ENCODE measurements at regions not wholly inside any gene's neighbourhood (a gene's known extent, or its start where the extent isn't known, plus 50 kb on each side); places are given as distances from the start of the nearest gene placed in this dataset.
A peak's percentile ranks its signal among the peaks of the same experiment; 100 is the strongest.

DNA sequence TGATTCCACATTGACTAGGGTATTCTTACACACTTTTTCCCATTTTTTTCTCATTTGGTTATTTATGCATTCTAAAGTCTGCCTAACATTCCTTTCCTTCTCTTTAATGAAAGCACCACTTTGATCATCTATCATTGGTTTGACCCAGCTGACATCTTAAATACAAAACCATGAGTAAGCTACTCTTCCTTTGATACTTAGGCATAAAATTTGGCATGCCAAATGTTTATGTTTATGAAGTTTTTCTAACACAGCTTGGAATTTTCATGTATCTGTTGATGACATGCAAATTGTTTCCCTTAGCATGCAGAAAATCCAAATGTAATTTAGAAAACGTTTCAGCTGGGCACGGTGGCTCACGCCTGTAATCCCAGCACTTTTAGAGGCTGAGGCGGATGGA, 534.9 kb downstream of the QKI start:
- DNase-seq (ENCODE audit: missing footprints) (no peak), ATAC-seq (no peak)
- intact Hi-C loops (cut with DNase I), result no loop called here

DNA sequence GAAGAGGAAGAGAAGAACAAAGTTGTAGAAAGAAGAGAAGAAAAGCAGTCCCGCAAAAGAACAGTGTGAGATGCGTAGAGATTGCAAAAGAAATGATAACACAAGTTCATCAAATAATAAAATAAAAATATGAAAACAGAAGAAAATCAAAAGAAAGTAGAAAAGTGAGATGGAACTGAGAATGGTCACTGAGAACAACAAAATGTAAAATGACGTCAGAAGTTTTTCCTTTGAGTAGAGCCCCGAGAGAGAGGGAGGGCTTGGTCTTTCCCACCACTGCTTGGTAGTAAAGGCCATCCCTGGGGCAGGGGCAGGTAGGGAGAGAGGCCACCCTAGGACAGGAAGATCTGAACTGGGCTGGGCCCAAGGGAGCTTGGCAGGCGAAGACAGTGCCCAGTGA, 533.7 kb downstream of the QKI start:
- ATAC-seq (no peak), DNase-seq (ENCODE audit: missing footprints) (no peak)
- intact Hi-C loops (cut with DNase I), result no loop called here

DNA sequence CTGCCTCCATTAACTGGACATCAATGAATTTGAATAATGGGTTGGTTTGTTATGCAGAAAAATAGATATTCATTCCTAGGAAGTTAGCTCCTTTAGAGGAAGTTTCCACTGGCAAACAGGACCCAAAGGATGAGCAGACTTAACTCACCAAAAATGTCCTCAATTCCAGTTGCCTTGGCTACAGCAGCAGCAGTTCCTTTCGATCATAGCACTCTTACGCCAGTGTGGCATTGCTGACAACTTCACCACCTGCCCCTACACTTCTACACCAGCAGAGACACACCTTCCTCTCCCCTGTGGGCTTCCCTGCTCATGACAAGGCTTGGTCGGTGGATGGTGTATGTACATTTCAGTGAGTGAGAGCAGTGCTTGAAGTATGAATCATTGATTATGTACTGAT, 532.8 kb downstream of the QKI start:
- no peak for ATAC-seq
- intact Hi-C loops (cut with DNase I), result no loop called here
- DNase-seq (ENCODE audit: missing footprints), result no peak

DNA sequence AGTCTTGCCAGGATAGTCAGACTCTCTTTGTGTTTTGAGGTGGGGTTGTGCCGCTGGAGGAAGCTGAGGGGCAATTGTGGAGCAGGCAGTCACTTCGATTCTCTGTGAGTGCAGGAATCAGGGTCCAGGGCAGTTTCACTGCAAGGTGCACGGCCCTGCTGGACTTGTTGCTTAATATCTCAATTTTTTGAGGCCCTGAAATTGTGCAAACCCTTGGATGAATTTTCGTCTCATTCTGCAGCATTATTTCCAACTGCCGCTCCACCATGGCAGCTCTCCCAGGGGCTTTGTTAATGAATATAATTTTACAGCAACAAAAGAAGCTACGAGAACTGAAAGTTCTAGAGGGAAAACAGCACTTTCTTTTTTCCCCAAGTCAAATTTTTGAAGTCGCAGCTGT, 531.9 kb downstream of the QKI start:
- intact Hi-C loops (cut with DNase I), result no loop called here
- DNase-seq (ENCODE audit: missing footprints) (no peak), ATAC-seq (peak; percentile 51)

DNA sequence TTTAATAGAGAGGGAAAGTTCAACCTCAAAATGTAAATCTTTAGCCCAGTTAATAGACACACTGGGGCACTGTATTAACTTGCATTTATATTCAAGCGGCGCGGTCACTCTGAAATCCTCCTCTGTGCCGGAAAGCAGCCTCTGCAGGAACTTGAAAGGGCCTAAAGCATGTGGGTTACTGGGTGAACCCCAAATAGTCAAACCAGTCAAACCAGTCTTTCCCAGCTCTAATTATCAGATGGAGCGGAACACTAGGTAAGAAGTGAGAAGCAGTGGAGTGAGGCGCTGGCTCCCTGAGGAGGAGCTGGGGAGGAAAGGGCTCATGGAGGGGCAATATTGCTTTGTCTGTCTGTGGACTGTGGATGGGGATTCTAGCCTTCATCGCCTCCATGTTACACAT, 531.3 kb downstream of the QKI start:
- ATAC-seq (no peak), DNase-seq (ENCODE audit: missing footprints) (no peak)
- intact Hi-C loops (cut with DNase I), result no loop called here

DNA sequence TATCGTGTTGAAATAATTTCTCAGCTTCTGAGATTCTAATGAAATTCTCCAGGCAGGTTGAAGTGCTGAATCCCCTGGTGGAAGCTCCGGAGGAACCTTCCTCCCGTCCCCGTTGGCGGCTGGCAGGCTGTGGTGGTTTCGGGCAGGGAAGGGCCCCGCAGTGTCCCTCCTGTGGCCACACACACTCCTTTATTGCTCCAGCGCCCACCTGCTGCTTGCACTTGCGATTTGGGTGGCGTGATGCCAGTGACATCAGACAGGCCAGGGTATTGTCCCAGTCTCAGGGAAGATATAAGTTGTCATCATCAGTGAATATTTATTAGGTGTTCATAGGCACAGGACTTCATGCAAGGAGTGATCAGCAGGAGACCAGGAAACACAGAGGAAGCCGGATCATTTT, 530.4 kb downstream of the QKI start:
- DNase-seq (ENCODE audit: missing footprints) (no peak), ATAC-seq (no peak)
- intact Hi-C loops (cut with DNase I), result loop anchor here (5.0 kb wide), 1 partner anchor 233 kb away; no protein-coding TSS in a partner anchor

DNA sequence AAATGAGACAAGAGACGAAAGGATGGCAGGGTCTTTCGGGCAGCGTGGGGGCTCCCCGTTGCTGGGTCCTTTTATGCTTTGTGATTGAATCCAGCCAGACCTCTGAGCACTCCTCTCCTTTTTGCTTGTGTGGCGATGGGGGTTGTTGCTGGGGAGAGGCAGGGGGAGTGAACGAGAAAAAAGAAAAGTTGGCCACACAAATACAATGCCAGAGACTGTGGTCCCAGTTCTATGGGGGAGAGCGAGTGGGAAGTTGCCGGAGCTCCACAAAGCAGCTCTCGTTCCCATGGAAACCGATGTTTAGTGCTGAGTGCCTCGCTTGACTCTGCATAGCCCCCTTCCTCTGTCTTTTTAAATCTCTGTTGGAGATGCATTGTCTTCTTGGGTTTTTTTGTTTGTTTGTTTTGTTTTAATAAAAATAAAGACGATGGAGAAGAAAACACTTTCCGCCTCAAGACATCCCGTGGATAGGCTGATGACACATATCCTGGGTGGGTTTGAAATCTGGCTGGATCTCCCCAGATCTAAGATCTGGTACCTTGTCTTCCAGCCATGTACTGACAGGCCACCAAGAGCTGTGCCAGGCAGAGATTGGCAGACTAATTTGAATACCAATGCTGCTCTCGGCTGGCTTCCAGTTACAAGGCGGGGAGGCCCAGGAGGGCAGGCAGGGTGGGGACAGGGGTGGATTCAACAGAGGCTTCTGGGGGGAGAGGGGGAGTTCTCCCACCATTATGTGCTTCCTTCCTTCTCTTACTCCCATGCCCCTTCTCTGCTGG, 529.3 kb downstream of the QKI start:
- intact Hi-C loops (cut with DNase I), result loop anchor here (5.0 kb wide), 1 partner anchor 231 kb away; no protein-coding TSS in a partner anchor
- ATAC-seq, result peak; percentile 56
- no peak for DNase-seq (ENCODE audit: missing footprints)

DNA sequence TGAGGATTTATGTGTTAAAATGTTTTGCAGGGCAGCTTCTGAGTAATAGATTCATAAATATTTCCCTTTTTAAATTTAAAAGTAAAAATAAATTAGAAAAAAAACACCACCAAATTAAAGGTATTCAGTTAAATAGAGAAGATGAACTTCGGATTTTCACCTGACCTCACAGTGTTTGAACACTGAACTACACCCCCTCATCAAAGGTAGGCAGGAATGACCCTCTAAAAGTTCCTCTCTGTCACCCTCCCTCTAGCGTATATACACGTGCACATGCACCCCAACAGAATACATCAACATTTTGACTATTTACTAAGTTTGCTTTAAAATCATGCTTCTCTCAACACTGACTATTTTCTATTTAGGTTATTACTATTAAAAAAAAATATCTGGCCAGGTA, 528.3 kb downstream of the QKI start:
- DNase-seq (ENCODE audit: missing footprints), result no peak
- no peak for ATAC-seq
- intact Hi-C loops (cut with DNase I), result loop anchor here (5.0 kb wide), 1 partner anchor 230 kb away; no protein-coding TSS in a partner anchor

DNA sequence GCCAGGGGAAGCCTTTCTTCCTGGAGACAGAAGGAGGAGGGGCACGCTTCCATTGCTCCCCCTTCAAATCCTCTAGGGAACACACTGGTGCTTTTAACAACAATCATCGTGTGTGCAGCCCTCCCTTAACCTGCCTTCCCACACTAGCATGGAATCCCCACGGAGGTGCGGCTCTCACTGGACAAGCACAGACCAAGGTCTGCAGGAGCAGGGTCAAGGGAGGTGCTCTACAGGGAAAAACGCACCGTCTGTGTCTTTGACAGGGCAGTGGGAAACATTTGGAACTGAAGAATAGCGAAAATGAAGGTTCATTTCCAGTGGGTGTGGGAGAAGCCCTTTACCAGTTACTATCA, 527.1 kb downstream of the QKI start:
- ATAC-seq, result peak; percentile 38
- no peak for DNase-seq (ENCODE audit: missing footprints)
- intact Hi-C loops (cut with DNase I), result loop anchor here (5.0 kb wide), 1 partner anchor 229 kb away; no protein-coding TSS in a partner anchor

DNA sequence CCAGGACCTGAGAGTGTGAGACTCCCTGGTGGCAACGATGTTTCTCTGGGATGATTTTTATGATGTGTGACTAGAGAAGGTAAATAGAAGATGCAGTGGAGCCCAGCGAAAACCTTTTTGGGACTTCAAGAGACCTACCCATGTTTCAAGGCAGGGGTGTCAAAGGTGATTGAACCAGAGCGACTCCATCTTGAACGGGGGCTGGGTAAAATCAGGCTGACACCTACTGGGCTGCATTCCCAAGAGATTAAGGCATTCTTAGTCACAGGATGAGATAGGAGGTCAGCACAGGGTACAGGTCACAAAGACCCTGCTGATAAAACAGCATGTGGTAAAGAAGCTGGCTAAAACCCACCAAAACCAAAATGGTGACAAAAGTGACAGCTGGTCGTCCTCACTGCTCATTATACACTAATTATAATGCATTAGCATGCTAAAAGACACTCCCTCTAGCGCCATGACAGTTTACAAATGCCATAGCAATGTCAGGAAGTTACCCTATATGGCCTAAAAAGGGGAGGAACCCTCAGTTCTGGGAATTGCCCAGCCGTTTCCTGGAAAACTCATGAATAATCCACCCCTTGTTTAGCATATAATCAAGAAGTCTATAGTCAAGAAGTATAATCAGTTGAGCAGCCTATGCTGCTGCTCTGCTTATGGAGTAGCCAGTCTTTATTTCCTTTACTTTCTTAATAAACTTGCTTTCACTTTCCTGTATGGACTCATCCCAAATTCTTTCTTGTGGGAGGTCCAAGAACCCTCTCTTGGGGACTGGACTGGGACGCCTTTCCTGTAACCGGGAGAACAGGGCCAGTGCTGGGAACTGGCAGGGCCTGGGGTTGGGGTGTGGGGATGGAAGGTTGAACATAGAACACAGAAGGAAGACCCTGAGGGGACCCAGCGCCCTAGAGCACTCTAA, 526.4 kb downstream of the QKI start:
- intact Hi-C loops (cut with DNase I), result loop anchor here (5.0 kb wide), 1 partner anchor 229 kb away; no protein-coding TSS in a partner anchor
- DNase-seq (ENCODE audit: missing footprints) (peak; percentile 85), ATAC-seq (peak; percentile 85)

DNA sequence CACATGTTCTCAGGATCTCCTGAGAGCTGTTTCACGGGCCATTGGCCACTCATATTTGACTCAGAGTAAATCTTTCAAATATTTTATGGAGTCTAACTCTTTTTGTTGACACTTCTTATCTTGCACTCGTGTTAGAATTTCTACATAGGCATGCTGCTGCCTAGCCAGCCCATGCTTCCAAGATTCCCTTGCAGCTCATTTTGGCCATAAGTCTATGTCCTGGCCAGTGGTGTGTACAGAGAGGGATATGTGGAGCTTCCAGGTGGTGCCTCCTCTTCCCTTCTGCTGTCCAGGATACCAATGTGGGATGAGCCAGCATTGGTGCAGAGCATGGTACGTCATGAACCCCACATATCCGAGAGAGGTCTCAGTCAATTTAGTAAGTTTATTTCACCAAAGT, 522.6 kb downstream of the QKI start:
- intact Hi-C loops (cut with DNase I), result no loop called here
- DNase-seq (ENCODE audit: missing footprints) (no peak), ATAC-seq (no peak)

DNA sequence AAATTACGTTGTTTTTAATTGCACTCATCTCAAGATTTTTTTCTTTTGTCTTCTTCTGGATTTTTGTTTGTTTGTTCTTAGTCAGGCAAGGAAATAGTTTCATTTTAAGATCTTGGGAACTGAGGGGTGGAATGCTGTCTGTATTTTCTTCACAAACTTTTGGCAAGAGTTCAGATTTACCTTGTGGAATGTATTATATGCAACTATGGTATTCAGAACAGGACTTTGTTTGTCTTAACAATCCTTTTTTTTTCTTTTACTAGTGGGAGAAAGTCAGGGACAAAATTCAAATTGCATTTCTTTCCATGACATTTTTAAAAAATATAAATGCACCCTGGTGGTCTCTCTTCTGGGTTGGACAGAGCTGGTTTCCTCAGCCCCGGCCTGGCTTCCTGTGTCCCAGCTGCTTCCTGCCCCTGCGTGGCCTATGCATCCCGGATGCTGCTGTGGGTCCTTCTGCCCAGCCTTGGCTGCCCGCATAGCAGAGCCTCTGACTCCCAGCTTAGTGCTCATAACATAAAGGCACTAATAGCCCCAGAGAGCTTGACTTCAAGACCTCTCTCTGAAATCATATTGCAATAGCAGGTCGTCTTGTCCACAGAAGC, 520.7 kb downstream of the QKI start:
- ATAC-seq, result no peak
- intact Hi-C loops (cut with DNase I), result no loop called here

DNA sequence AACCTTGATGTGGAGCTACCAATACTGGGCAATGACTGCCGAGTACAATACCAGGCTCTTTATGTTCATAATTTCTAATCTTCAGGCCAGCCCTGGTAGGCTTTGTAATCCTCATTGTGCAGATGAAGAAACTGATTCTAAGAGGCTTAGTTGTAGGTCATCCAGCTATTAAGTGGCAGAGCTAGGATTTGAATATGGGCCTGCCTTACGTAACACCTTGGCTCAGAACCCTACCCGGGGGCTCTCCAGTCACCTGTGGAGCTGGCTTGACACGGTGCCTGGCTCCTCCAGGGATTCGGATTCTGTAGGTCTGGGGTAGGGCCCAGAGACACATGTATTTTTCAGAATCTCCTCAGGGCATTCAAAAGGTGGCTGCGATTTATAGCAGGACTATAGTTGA, 515.5 kb downstream of the QKI start:
- no peak for ATAC-seq
- no peak for DNase-seq (ENCODE audit: missing footprints)
- intact Hi-C loops (cut with DNase I), result no loop called here

More for the DNA sequence above, 520.7 kb downstream of the QKI start:
- no peak for DNase-seq (ENCODE audit: missing footprints)

DNA sequence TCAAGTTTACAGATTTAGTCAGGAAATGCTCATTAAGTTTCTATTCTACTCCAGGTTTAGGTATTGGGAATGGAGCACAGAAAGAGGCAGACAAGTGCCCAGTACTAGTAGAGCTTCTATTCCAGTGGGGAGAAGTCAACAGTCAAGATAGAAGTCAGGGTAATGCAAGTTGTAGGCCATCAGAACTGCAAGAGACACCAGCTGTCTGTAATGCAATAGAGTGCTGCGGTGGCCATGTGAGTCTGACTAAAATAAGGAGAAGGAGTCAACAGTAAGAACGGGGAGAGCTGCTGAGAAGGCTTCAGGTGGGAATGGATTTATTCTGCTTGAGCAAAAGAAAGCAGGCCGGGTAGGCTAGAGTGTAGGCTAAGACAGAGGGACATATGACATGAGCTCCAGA, 515.0 kb downstream of the QKI start:
- DNase-seq (ENCODE audit: missing footprints), result no peak
- intact Hi-C loops (cut with DNase I), result no loop called here
- ATAC-seq, result no peak

DNA sequence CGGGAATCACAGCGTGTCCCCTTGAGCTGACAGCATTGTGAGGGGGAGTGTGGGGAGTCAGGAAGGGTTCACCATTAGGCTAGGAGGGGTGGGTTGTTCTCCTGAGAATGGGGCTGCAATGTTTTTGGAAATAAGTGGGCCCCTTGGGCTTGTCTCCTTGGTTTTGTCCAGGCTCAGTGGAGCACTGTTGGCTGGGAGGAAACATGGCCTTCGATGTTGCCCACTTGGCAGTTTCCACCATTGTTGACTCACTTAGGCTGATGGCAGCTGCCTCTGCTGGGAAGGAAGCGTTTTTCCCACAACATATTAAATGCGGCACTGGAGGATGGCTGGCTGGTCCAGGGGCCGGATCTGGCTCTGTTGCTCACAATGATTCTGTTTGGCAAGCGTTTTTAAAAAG, 512.1 kb downstream of the QKI start:
- peak; percentile 70 for DNase-seq (ENCODE audit: missing footprints)
- peak; percentile 92 for ATAC-seq
- intact Hi-C loops (cut with DNase I), result no loop called here

DNA sequence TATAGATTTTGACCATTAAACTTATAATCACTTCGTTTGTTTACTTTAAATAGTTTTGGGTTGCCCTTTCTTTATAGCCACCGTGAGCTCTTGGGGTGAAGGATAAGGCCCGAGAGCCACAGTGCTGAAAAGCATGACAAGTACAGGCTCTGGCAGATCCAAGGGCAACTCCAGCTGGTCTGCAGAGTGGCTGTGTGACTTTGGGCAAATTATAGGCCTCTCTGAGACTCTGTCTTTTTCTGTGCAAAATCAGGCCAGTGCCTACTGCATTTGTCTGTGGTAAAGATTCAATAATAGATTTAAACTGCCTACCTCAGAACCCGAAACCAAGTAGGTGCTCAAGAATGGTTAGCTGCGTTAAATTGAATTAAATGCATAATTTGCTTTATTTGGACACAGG, 511.3 kb downstream of the QKI start:
- DNase-seq (ENCODE audit: missing footprints), result no peak
- no peak for ATAC-seq
- intact Hi-C loops (cut with DNase I), result no loop called here

DNA sequence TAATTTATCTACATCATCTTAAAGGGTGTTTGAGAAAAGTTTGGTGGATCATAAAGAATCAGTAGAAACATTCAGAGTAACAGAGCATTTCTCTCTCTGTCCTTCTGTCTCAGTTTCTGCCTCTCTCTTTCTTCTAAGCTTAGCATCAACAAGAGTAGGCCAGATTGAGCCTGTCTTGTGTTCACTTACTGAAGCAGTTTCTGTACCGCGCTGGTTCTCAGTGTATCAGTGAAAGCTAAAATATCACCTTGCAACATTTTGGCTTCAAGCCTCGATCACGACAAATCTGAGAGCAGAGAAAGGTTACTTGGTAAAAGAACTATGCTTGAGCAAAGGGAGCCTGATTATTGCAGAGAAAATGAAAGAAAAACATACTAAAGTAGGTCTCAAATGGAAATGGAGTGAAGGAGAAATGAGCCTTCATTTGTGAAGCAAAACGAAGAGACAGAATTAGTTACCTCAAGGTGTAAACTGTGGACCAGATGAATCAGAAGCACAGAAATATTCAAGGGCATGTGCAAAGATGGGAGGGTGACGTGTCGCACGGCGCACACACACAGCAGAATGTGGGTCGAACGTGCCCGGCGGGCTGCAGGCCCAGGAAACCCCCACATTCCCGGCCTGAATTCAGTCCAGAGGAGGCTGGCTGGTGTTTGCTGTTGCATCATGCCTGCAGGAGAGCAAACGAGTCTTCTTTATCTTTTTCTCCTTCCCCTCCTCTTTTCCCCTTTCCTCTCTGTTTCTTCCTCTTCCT, 509.3 kb downstream of the QKI start:
- no peak for DNase-seq (ENCODE audit: missing footprints)
- intact Hi-C loops (cut with DNase I), result no loop called here
- no peak for ATAC-seq

DNA sequence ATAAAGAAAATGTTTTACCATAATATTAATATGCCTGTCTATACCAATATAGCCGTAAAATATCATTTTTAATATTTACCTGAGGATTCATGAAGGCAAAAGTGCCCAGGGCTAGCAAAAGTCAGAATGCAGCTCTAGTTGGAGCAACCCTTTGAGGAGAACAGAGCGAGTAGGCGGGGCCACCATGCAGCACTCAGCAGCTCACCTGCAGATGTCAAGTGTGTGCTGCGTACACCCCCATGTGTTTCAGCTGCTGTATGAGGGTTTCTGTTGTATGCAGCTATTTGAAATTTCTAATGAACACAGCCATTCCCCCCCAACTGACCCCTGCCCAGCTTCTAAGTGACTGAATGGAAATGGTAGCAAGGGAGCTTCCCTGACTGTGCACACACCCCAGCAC, 508.0 kb downstream of the QKI start:
- ATAC-seq (no peak), DNase-seq (ENCODE audit: missing footprints) (no peak)
- intact Hi-C loops (cut with DNase I), result no loop called here

DNA sequence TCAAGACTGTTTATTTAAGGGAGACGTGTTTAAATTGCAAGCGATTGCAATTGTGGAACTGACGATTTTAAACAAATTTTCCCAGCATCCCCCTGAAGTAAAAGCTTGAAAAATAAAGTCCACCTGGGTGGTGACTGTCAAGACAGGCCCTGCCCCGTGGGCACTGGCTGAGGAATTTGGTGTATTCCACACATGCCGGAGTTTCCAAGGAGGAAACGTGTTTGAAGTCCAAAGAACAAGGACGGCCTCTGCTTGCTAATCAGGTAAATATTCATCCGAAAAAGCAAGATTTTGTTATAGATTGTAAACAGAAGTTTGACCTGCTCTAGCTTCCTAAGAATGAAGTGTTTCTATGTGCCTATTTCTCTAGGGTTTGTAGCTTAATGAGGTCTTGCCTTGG, 505.1 kb downstream of the QKI start:
- no peak for ATAC-seq
- DNase-seq (ENCODE audit: missing footprints), result no peak
- intact Hi-C loops (cut with DNase I), result no loop called here
